Cardiac muscle cell (in vitro differentiated cells and primary cell): ENCODE measurements at regions not wholly inside any gene's neighbourhood (a gene's known extent, or its start where the extent isn't known, plus 50 kb on each side); places are given as distances from the start of the nearest gene placed in this dataset.
A peak's percentile ranks its signal among the peaks of the same experiment; 100 is the strongest.

Source experiments
- DNase-seq, 2 donors: peaks; one replicate each; pipeline versions ENCODE4 v3.0.0 to v3.0.0-alpha.2; 2010 to 2017; ENCODE audit warnings: low read depth in 1 of 2, low spot score in 1 of 2
- H3K27ac ChIP-seq: fragments of 200-600 bp; sonication (generic); 2 replicates; pipeline ENCODE4 v1.5.1; 2016
- H3K27me3 ChIP-seq: fragments of 200-600 bp; sonication (generic); 2 replicates; pipeline ENCODE4 v1.6.0; 2016; ENCODE audit warnings: control low read depth
- H3K36me3 ChIP-seq: fragments of 200-600 bp; sonication (generic); 2 replicates; pipeline ENCODE4 v1.5.1; 2016; ENCODE audit warnings: control low read depth
- H3K4me1 ChIP-seq: fragments of 200-600 bp; sonication (generic); 2 replicates; pipeline ENCODE4 v1.8.1; 2017; ENCODE audit warnings: low read depth, mild to moderate bottlenecking, mixed run types
- H3K4me3 ChIP-seq: fragments of 200-600 bp; sonication (generic); 2 replicates; pipeline ENCODE4 v1.5.1; 2016; ENCODE audit warnings: mild to moderate bottlenecking
- H3K9me3 ChIP-seq: fragments of 200-600 bp; sonication (generic); 2 replicates; pipeline ENCODE4 v1.5.1; 2017; ENCODE audit warnings: low read depth, mild to moderate bottlenecking, control low read depth
- TF ChIP-seq, protein P1 (sequence below): IDR thresholded peaks from 2 replicates; pipeline ENCODE4 v1.5.1; 2012; ENCODE audit warnings: low read depth, mild to moderate bottlenecking, low read length

DNA sequence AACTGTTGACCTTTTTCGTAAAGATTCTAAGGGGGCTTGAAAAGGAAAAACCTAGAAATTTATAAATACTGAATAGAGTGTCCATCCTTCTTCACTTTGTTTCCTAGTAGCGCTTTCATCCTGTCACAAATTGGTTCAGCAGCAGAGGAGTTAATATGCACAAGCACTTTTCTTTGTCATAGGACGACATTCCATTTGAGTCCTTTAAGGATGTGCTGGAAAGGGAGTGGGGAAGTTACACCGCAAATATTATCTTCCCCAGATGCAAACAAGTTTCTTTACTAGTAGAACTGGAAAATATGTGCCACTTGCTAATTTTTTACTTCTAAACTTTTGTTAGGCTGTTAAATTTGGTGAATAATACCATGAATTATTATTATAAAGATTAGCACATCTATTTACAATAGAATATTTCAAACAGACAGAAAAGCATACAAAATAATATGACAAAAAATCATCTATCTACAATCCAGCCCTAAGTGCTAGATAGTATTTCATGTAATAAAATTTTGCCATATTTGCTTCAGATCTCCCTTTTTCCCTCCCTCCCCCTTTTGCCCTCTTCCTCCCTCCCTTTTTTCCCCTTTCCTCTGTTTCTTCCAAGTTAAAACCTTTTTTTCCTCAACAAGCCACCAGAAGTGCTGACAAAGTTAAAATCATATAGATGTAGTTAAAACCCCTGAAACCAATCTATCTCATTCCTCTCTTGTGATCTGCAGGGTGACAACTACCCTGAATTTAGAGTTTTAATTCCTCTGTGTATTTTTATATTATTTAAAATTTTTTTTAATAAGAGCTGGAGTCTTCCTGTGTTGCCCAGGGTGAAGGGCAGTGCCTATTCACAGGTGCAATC lies 50.5 kb upstream of the MAP4K3 start:
- H3K36me3 ChIP-seq: no peaks in the 10 kb centered on the region
- H3K9me3 ChIP-seq: no peaks in the 10 kb centered on the region
- H3K27ac ChIP-seq: no peak overlapping the region
- DNase-seq: peak in 1 of 2 donors; percentile 57
- H3K4me1 ChIP-seq: peaks cover 12% of the 10 kb centered on the region
- no peaks in the 10 kb centered on the region for H3K27me3 ChIP-seq
- TF ChIP-seq, protein P1, sequence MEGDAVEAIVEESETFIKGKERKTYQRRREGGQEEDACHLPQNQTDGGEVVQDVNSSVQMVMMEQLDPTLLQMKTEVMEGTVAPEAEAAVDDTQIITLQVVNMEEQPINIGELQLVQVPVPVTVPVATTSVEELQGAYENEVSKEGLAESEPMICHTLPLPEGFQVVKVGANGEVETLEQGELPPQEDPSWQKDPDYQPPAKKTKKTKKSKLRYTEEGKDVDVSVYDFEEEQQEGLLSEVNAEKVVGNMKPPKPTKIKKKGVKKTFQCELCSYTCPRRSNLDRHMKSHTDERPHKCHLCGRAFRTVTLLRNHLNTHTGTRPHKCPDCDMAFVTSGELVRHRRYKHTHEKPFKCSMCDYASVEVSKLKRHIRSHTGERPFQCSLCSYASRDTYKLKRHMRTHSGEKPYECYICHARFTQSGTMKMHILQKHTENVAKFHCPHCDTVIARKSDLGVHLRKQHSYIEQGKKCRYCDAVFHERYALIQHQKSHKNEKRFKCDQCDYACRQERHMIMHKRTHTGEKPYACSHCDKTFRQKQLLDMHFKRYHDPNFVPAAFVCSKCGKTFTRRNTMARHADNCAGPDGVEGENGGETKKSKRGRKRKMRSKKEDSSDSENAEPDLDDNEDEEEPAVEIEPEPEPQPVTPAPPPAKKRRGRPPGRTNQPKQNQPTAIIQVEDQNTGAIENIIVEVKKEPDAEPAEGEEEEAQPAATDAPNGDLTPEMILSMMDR: no peak
- no peak overlapping the region for H3K4me3 ChIP-seq

DNA sequence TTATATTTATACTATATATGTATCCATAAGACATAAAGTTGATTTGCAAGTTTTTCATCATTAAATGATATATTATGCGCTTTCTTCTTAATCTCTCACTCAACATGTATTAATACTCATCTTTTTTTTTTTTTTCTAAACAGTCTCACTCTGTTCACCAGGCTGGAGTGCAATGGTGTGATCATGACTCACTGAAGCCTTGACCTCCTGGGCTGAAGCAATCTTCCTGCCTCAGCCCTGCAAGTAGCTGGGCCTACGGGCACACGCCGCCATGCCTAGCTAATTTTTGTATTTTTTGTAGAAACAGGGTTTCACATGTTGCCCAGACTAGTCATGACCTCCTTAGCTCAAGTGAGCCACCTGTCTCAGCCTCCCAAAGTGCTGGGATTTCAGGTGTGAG lies 51.4 kb upstream of the MAP4K3 start:
- Histone ChIP-seq H3K4me1 (peaks cover 9% of the 10 kb centered on the region), H3K27me3 (no peaks in the 10 kb centered on the region), H3K36me3 (no peaks in the 10 kb centered on the region), H3K27ac (no peak overlapping the region), H3K4me3 (no peak overlapping the region), H3K9me3 (no peaks in the 10 kb centered on the region)
- peak in 1 of 2 donors; percentile 93 for DNase-seq
- TF ChIP-seq, protein P1: no peak

GRCh38 chr2:39490586-39490985 lies 53.5 kb upstream of the MAP4K3 start:
- TF ChIP-seq, protein P1: no peak
- Histone ChIP-seq H3K4me1 (no peaks in the 10 kb centered on the region), H3K4me3 (no peak overlapping the region), H3K36me3 (no peaks in the 10 kb centered on the region), H3K9me3 (no peaks in the 10 kb centered on the region), H3K27ac (no peak overlapping the region), H3K27me3 (no peaks in the 10 kb centered on the region)
- DNase-seq: no peak

DNA sequence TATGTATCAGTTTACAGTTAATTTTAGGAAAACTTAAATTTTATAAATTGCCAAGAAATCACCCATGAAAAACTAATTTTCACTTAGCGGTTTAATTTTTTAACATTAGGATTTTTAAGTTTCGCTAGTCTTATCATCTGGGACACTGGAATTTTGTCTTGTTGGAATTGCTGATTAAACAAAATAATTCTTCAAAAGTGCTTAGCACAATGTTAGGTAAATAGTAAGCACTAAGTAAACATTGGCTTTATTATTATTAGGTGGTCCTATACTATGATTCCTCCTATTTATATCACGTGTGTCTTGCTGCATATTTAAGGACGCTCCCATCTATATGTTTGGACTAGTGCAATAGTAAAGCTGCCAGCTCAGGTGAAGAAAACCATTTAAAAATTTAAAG lies 54.6 kb upstream of the MAP4K3 start:
- no peaks in the 10 kb centered on the region for H3K9me3 ChIP-seq
- H3K27ac ChIP-seq: no peak overlapping the region
- H3K4me3 ChIP-seq: no peak overlapping the region
- no peaks in the 10 kb centered on the region for H3K27me3 ChIP-seq
- TF ChIP-seq, protein P1: no peak
- no peaks in the 10 kb centered on the region for H3K4me1 ChIP-seq
- H3K36me3 ChIP-seq: no peaks in the 10 kb centered on the region
- no peak for DNase-seq

GRCh38 chr2:39492095-39492590 lies 55.1 kb upstream of the MAP4K3 start:
- TF ChIP-seq, protein P1: no peak
- H3K9me3 ChIP-seq: no peaks in the 10 kb centered on the region
- no peaks in the 10 kb centered on the region for H3K36me3 ChIP-seq
- H3K27ac ChIP-seq: no peak overlapping the region
- H3K4me1 ChIP-seq: no peaks in the 10 kb centered on the region
- no peaks in the 10 kb centered on the region for H3K27me3 ChIP-seq
- no peak overlapping the region for H3K4me3 ChIP-seq
- DNase-seq: peak in 1 of 2 donors; percentile 95
